DND-41 (cell line): ENCODE measurements at regions not wholly inside any gene's neighbourhood (a gene's known extent, or its start where the extent isn't known, plus 50 kb on each side); places are given as distances from the start of the nearest gene placed in this dataset.
"Not testable (repeated sequence)": the region's sequence is repeated elsewhere in the genome, so short reads cannot be mapped to it uniquely, and the experiment has no call there.

Experiments used
- CTCF ChIP-seq: IDR thresholded peaks from 2 replicates; pipeline ENCODE4 v1.5.1; 2012; ENCODE audit warnings: borderline replicate concordance, low read length, moderate library complexity, mild to moderate bottlenecking; ENCODE audit not compliant: poor library complexity, severe bottlenecking; ENCODE audit errors: extremely low read depth
- EZH2 ChIP-seq: IDR thresholded peaks from 3 replicates; pipeline ENCODE4 v1.6.1; 2012; ENCODE audit warnings: borderline replicate concordance, low read depth, mild to moderate bottlenecking, moderate library complexity, low read length, inconsistent platforms; ENCODE audit not compliant: severe bottlenecking

GRCh38 chr4:8673106-8673505 is 80.5 kb downstream of the CPZ start:
- TF ChIP-seq CTCF, EZH2: not testable (repeated sequence)
